Hypothalamus (tissue), 51 donors: ENCODE measurements at regions not wholly inside any gene's neighbourhood (a gene's known extent, or its start where the extent isn't known, plus 50 kb on each side); places are given as distances from the start of the nearest gene placed in this dataset.

Source experiments
- DNase-seq, 51 donors: peaks; one replicate each; lab custom pipeline; 2025; lab: John Stamatoyannopoulos, UW

GRCh38 chr19:41495589-41495988, 52.6 kb downstream of the ERICH4 start:
- no peak for DNase-seq

- no peak for DNase-seq
These were observed 56.9 kb downstream of the ERICH4 start for GRCh38 chr19:41499899-41500298.

DNA sequence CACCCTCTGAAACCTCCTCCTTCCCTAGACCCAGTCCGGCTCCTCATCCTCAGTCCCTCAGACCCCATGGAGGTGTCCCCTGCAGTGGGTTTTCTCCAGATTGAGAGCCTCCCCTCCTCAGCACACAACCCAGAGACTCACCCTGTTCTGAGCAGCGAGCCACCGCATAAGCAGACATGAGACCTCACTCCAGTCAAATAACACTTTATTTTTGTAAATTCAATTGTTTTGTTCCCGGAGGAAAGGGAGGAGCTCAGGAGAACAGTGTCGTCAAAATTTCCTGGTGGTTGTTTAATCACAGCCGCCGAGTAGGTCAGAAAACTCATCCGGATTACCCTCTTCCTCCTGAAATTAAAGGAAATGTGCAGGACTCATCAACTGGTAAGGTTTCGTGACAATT, 57.5 kb downstream of the ERICH4 start:
- no peak for DNase-seq

DNA sequence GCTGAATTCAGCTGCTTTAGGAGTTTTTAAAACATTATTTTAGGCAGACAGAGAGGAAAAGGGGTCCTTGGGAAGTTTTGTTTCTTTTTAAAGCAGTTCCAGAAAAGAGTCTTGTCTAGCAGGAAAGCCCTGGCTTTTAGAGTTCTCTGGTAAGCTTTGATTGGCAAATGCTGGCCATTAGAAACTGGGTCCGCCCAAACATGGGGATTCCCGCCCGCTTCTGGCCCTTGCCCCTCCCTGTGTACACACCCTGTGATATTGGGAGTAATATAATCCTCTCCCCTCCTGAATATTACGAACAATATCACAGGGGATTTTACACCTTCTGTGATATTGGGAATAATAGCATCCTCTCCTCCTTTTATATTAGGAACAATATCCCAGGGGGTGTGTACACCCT, 58.9 kb downstream of the ERICH4 start:
- no peak for DNase-seq

GRCh38 chr19:41505105-41505504, 62.1 kb downstream of the ERICH4 start:
- no peak for DNase-seq

DNA sequence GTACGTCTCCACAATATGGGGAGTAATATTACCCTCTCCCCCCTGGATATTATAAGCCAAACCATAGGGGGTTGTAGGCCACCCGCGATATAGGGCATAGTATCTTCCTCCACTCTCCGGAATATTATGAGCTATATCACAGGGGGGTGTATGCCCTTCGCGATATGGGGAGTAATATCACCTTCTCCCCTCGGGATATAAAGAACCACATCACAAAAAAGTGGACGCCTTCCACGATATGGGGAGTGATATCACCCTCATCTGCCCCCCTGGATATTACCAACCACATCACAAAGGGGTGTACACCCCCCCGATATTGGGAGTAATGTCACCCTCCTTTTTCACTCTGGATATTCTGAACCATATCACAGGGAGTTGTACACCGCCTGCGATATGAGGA, 65.5 kb upstream of the CEACAM21 start:
- DNase-seq, result no peak

DNA sequence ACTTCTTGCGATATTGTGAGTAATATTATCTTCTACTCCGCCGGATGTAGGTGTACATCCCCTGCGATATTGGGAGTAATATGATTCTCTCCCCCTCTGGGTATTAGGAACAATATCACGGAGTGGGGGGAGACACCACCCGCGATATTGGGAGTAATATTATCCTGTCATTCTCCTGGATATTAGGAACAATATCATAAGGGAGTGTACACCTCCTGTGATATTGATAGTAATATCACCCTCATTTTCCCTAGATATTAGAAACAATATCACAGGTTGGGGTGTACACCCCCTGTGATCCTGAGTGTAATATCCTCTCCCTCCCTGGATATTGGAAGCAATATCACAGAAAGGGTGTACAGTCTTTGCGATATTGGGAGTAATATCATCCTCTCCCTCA, 64.3 kb upstream of the CEACAM21 start:
- DNase-seq, result no peak

- DNase-seq, result no peak
These were observed 60.8 kb upstream of the CEACAM21 start for GRCh38 chr19:41515015-41515652.

- DNase-seq, result peak in 1 of 51 donors; percentile 18
These were observed 59.4 kb upstream of the CEACAM21 start for GRCh38 chr19:41516292-41517171.

- DNase-seq, result no peak
These were observed 57.8 kb upstream of the CEACAM21 start for GRCh38 chr19:41518141-41518540.

DNA sequence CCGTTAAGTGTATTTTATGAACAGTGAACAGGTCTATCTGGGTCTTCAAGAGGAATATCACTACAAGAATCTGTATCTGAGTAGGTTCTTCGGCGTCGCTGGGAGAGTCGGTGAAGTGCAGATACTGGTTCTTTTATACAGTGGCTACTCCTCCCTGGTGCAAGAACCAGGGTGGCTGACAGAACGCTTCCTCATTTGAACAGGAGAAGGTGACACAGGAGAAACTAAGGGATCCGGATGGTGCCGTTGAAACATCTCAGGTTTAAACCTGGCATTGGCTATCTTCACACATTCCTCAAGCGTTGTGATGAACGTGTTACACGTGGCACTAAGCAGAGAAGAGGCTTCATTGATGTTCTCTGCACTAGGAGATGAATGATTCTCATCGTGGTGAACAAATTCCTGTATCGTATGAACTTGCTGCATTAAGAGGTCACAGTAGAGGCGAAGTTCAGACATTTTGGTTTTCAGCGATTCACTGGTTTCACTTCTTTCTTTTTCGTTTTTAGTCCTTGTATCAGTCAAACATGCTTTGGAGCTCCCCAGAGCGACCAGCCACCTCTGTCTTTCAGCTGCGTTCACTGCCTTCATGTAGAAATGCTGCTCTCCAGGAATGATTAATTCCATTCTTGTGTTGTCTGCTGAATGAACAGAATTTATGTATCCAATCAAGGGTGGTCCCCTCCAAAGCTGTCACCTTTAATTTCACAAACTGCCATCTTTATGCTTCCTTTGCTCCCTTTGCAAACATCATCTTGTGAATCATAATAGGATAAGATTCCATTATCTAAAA, 54.6 kb upstream of the CEACAM21 start:
- DNase-seq, result peak in 1 of 51 donors; percentile 4

- DNase-seq, result no peak
These were observed 53.9 kb upstream of the CEACAM21 start for GRCh38 chr19:41521931-41522555.

GRCh38 chr19:41525989-41526388, 50.0 kb upstream of the CEACAM21 start:
- no peak for DNase-seq
